MG63 (cell line): ENCODE measurements at regions not wholly inside any gene's neighbourhood (a gene's known extent, or its start where the extent isn't known, plus 50 kb on each side); places are given as distances from the start of the nearest gene placed in this dataset.
"Not testable (repeated sequence)": the region's sequence is repeated elsewhere in the genome, so short reads cannot be mapped to it uniquely, and the experiment has no call there.

Experiments used
- DNase-seq: peaks from one replicate; pipeline ENCODE4 v3.0.0-alpha.2; 2020
- H3K27me3 ChIP-seq: fragments of 250-450 bp; sonication (Bioruptor Pico); 2 replicates; pipeline ENCODE4 v1.5.1; 2020; ENCODE audit warnings: mild to moderate bottlenecking, moderate library complexity
- H3K36me3 ChIP-seq: fragments of 250-450 bp; sonication (Bioruptor Pico); 2 replicates; pipeline ENCODE4 v1.5.1; 2020; ENCODE audit warnings: mild to moderate bottlenecking, moderate library complexity
- H3K4me3 ChIP-seq: fragments of 250-450 bp; sonication (Bioruptor Pico); 2 replicates; pipeline ENCODE4 v1.5.1; 2020; ENCODE audit warnings: mild to moderate bottlenecking, moderate library complexity
- H3K9me3 ChIP-seq: fragments of 250-450 bp; sonication (Bioruptor Pico); 2 replicates; pipeline ENCODE4 v1.5.1; 2020; ENCODE audit warnings: mild to moderate bottlenecking, moderate library complexity

DNA sequence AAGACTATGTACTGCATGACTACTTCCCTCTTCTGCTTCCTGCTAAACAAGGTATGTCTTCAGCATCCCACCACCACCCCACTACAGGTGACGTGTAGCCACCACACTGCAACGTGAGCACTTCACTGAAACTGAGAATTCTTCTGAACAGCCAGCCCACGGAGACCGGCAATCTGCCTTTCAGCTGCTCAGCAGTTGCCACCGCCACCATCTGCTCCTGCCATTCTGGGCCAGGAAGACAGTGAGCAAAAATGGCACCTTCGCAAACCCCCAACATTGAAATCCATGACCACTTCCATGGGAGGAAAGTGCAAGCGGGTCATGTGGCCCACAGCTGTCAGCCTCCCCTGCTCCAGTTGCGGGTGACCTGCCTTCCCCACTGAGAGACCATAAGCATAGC, 443.4 kb upstream of the ST8SIA4 start:
- Histone ChIP-seq H3K27me3 (no peaks in the 10 kb centered on the region), H3K9me3 (no peaks in the 10 kb centered on the region), H3K36me3 (no peaks in the 10 kb centered on the region), H3K4me3 (no peak overlapping the region)
- no peak for DNase-seq

DNA sequence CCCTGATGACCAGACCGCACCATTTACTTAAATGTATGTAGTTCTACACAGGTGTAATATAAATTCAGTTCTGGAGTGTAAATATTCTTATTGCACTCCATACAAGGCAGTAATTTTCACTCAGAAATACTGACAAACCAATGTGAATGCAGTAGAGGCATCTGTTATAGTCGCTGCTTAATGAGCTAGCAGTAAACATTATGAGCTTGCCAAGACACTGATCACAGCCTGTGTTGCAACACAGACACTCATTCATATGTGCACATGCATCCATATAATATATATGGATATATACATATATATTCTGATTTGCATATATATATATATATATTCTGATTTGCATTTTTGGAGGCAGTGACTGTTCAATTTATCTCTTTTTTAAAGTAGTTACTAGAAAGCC, 435.1 kb upstream of the ST8SIA4 start:
- Histone ChIP-seq H3K27me3 (no peaks in the 10 kb centered on the region), H3K36me3 (no peaks in the 10 kb centered on the region), H3K9me3 (no peaks in the 10 kb centered on the region), H3K4me3 (no peak overlapping the region)
- no peak for DNase-seq

DNA sequence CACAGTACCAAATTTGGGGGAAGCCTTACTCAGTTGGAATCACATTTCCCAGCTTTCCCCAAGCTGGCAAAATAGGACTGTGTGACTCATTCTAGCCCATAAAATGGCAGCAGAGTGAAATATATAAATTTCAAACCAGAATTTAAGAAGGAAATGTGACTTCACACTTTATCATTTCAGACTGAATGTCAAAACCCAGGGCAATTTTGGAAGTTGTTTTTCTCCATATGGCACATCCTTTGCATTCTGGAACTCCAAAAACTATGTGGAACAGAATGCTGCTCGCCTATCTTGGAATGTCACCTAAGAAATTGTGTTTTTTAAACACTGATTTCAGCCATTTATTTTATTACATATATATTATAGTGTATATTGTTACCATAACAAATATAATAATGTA, 424.7 kb upstream of the ST8SIA4 start:
- H3K36me3 ChIP-seq, result no peaks in the 10 kb centered on the region
- no peaks in the 10 kb centered on the region for H3K27me3 ChIP-seq
- H3K9me3 ChIP-seq, result no peaks in the 10 kb centered on the region
- no peak for DNase-seq
- H3K4me3 ChIP-seq, result no peak overlapping the region

DNA sequence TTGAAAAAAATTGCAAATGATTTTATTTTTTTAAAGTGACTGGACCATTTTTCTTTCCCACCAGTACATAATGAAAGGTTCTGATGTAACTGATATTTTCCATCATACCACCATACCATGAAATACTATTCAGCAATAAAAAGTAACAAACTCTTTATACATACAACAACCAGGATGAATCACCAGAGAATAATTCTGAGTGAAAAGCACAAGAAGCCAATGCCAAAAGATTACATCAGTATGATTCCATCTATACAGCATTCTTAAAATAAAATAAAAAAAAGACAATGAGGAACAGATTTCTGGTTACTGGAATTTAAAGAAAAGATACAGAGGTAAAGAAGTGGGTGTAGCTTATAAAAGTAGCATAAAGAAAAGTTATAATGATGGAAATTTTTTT, 423.7 kb upstream of the ST8SIA4 start:
- Histone ChIP-seq H3K27me3 (no peaks in the 10 kb centered on the region), H3K4me3 (no peak overlapping the region), H3K36me3 (no peaks in the 10 kb centered on the region), H3K9me3 (no peaks in the 10 kb centered on the region)
- no peak for DNase-seq

DNA sequence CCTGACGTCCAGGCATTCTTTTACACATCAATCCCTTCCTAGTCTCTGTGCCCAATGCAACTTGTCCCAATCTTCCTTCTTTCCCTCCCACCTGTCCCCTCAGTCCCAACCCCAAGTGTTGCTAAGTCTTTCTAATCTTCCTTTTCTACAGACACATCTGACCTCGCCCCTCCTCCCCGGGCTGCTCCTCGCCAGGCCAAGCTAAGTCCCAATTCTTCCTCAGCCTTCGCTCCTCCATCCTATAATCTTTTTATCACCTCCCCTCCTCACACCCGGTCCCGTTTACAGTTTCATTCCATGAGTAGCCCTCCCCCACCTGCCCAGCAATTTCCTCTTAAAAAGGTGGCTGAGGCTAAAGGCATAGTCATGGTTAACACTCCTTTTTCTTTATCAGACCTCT, 413.3 kb upstream of the ST8SIA4 start:
- not testable (repeated sequence) for H3K36me3 ChIP-seq

DNA sequence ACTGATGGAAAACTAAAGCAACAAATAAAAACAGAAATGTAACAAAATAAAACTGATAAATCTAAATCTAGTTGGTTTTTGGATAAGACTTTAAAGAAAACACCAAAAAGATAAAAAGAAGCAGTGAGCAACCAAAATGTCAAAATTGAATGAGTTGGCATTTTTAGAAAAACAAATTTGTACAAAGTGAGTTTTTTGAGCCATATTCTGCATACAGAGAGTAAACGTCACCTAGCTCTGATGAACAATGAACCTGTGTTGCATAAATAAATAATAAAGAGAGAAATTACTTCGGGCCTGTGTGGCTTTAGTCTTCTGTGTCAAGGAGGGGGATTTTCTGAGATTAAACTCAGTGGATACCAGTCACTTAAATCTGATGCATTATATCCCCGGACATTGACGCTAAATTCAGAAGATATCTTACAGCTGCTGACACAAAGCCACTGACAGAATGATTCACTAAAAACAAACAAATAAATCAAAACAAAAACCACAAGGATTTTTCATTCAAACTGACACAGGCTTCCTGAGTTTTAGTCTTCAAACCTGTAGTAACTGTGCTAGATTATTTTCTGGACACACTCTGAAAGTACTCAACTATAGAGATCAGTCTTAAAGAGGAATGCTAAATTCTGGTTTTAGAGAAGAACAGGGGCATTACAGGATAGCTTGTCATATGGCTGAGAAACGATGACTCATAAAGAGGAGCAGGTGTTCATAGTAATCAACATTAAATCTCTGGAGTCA, 403.5 kb upstream of the ST8SIA4 start:
- no peak for DNase-seq
- no peaks in the 10 kb centered on the region for H3K9me3 ChIP-seq
- H3K27me3 ChIP-seq, result no peaks in the 10 kb centered on the region
- H3K36me3 ChIP-seq, result no peaks in the 10 kb centered on the region
- H3K4me3 ChIP-seq, result no peak overlapping the region

More for the DNA sequence above, 413.3 kb upstream of the ST8SIA4 start:
- not testable (repeated sequence) for H3K9me3 ChIP-seq, H3K4me3 ChIP-seq, H3K27me3 ChIP-seq, DNase-seq

DNA sequence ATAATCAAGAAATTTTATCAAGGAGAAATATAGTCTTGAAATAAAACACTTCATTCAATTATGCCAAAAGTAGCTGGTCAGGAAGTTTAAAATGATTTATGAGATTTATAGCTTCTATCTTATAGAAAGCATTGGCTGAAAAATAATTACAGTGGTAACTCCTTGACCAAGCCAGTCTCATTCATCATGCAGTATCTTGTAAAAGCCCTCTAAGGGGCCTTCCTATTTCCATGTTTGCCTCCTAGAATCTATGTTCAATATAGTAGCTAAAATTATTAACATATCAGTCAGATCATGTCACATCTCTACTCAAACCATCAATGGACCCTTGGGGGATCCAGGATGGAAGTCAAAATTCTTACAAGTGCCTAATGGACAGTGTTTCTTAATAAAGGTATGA, 393.4 kb upstream of the ST8SIA4 start:
- DNase-seq, result no peak
- H3K27me3 ChIP-seq, result no peaks in the 10 kb centered on the region
- H3K9me3 ChIP-seq, result no peaks in the 10 kb centered on the region
- no peaks in the 10 kb centered on the region for H3K36me3 ChIP-seq
- no peak overlapping the region for H3K4me3 ChIP-seq

DNA sequence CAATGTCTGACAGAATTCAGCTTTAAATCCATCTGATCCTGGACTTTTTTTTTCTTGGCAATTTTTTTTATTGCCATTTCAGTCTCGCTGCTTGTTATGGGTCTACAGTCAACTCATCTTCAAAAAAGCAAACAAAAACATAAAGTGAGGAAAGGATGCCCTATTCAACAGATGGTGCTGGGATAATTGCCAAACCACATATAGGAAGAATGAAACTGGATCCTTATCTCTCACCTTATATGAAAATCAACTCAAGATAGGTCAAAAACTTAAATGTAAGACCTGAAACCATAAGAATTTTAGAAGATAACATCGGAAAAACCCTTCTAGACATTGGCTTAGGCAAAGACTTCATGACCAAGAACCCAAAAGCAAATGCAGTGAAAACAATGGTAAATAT, 389.1 kb upstream of the ST8SIA4 start:
- no peaks in the 10 kb centered on the region for H3K36me3 ChIP-seq
- no peaks in the 10 kb centered on the region for H3K27me3 ChIP-seq
- no peak for DNase-seq
- H3K9me3 ChIP-seq, result no peaks in the 10 kb centered on the region
- H3K4me3 ChIP-seq, result no peak overlapping the region

DNA sequence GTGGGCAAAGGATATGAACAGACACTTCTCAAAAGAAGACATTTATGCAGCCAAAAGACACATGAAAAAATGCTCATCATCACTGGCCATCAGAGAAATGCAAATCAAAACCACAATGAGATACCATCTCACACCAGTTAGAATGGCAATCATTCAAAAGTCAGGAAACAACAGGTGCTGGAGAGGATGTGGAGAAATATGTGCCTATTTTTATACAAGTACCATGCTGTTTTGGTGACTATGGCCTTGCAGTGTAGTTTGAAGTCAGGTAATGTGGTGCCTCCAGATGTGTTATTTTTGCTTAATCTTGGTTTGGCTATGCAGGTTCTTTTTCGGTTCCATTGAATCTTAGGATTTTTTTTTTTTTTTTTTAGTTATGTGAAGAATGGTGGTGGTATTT, 387.7 kb upstream of the ST8SIA4 start:
- DNase-seq, H3K27me3 ChIP-seq, H3K9me3 ChIP-seq, H3K4me3 ChIP-seq, H3K36me3 ChIP-seq: not testable (repeated sequence)

DNA sequence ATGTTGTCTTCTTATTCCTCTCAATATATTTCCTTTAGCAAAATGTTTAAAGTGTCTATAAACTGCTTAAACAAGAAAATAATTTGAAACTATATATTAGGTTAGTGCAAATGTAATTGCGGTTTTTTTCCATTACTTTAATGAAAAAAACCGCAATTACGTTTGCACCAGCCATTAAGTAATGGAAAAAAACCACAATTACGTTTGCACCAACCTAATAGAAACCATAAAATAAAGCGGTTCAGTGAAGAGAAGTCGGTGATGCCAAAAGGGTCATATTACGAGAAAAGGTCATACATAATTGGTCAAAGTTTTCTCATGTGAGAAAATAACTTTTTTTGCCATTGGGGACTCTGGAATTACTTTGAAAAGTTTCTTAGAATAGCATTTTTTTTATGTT, 385.6 kb upstream of the ST8SIA4 start:
- Histone ChIP-seq H3K36me3 (no peaks in the 10 kb centered on the region), H3K9me3 (no peaks in the 10 kb centered on the region)
- DNase-seq, result no peak

DNA sequence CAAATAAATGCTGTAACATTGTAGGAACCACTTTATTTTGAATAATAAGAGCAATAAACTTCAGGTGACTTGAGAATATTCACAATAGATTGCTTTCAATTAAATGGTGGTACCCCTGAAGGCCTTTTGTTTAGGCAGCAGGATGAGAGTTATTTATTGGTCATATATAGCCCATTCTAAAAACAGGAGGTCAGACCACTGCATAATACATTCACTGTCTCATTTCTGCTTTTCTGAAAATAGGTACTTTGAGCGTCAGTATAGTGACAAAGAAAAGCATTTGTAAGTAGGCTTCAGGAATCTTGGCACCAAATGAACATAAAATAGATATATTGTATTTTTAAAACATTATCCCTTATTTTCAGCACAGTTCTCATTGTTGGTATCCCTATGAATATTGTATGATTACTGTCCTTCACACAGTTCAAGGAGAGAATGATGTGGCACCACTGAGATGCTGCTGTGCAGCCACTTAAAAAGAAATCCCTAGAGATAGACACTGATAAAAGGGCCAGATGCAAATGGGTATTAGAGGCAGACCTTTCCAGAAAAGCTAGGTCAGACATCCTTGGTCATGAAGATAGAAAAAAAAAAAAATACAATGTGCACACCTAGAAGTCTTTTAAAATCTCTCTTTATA, 381.8 kb upstream of the ST8SIA4 start:
- no peak for DNase-seq
- Histone ChIP-seq H3K36me3 (no peaks in the 10 kb centered on the region), H3K4me3 (no peak overlapping the region), H3K27me3 (no peaks in the 10 kb centered on the region), H3K9me3 (no peaks in the 10 kb centered on the region)

More for the DNA sequence above, 385.6 kb upstream of the ST8SIA4 start:
- no peaks in the 10 kb centered on the region for H3K27me3 ChIP-seq
- H3K4me3 ChIP-seq, result no peak overlapping the region

DNA sequence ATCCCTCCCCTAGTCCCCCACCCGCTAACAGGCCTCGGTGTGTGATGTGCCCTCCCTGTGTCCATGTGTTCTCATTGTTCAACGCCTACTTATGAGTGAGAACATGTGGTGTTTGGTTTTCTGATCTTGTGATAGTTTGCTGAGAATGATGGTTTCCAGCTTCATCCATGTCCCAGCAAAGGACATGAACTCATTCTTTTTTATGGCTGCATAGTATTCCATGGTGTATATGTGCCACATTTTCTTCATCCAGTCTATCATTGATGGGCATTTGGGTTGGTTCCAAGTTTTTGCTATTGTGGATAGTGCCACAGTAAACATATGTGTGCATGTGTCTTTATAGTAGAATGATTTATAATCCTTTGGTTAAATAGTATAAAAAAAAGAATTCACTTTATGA, 380.9 kb upstream of the ST8SIA4 start:
- not testable (repeated sequence) for DNase-seq, H3K4me3 ChIP-seq, H3K36me3 ChIP-seq, H3K9me3 ChIP-seq, H3K27me3 ChIP-seq

DNA sequence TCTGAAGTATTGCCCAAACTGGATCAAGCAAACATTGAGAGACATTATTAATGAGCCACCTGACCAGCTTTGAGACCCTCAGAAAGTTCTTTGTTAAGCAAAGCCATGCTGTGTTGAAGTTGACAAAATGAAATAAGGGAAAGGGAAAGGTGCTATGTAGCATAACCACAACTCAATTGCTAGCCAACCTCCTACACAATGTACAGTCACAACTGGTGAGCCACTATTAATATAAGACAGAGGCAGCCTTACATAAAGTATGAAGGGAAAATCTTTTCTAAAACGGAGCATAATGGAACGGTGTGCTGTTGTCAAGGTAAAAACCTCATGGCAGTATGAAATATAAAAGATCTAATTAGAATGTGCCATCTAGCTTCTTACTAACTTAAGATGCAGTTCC, 375.8 kb upstream of the ST8SIA4 start:
- H3K36me3 ChIP-seq, result no peaks in the 10 kb centered on the region
- no peaks in the 10 kb centered on the region for H3K27me3 ChIP-seq
- no peak overlapping the region for H3K4me3 ChIP-seq
- no peaks in the 10 kb centered on the region for H3K9me3 ChIP-seq
- DNase-seq, result no peak

DNA sequence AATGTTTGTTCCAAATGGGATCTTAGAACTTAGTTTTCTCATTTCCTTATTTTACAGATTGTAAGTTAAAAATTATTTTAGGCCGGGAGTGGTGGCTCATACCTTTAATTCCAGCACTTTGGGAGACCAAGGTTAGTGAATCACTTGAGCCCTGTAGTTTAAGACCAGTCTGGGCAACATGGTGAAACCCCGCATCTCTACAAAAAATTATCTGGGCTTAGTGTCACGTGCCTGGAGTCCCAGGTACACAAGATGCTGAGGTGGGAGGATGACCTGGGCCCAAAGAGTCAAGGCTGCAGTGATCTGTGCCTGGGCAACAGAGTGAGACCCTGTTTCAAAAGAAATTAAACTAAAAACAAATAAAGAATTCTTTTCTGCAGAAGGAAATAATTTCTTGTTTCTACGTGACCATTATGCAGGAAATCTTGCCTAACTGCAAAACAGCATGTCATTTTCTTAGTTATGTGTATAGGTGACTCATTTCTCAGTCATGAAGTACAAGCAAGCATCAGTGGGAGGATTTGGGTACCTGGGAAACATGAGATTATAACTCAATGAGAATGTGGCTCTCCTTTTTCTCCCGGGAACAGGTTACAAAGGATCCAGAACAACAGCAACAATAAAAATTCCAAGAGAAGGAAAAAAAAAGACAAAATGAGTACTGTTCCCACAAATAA, 375.1 kb upstream of the ST8SIA4 start:
- DNase-seq, result no peak
- no peaks in the 10 kb centered on the region for H3K36me3 ChIP-seq
- no peak overlapping the region for H3K4me3 ChIP-seq
- H3K9me3 ChIP-seq, result no peaks in the 10 kb centered on the region
- no peaks in the 10 kb centered on the region for H3K27me3 ChIP-seq

DNA sequence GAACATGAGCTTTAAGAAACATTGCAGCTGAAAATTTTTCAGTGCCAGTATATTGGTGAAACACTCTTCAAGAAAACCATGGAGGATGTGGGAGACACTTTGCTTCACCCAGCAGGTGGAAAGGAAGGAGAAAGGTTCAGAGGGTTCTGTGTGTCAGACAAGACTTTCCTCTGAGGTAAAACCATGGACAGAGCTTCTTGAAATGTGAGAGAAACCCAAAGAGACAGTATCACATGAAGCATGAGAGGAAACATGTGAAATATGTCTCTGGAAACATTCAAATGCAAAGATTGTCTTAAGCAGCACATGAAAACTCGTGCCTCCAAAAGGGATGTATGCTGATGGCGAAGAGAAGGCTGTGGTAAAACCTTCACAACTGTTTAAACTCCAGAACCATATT, 368.9 kb upstream of the ST8SIA4 start:
- Histone ChIP-seq H3K4me3 (no peak overlapping the region), H3K36me3 (no peaks in the 10 kb centered on the region), H3K27me3 (no peaks in the 10 kb centered on the region), H3K9me3 (no peaks in the 10 kb centered on the region)
- DNase-seq, result no peak

DNA sequence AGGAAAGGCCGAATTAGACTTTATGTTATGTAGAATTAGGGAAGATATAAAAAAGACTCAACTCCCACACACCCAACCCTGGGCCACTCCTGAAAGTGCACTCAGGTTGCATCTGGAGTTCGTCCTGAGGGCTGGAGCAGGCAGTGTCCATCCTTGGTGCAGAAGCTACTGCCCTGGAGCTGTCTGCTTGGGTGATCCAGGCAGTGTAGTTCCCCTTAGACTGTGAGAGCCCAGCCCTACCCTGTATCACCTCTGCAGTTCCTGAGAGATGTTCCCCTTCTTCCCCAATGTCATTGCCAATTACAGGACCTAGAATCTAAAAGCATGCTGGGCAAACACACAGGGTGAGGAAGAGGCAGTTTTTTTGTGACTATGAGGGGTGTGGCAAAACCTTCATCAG, 368.3 kb upstream of the ST8SIA4 start:
- no peaks in the 10 kb centered on the region for H3K27me3 ChIP-seq
- no peak overlapping the region for H3K4me3 ChIP-seq
- H3K9me3 ChIP-seq, result no peaks in the 10 kb centered on the region
- DNase-seq, result no peak
- no peaks in the 10 kb centered on the region for H3K36me3 ChIP-seq

DNA sequence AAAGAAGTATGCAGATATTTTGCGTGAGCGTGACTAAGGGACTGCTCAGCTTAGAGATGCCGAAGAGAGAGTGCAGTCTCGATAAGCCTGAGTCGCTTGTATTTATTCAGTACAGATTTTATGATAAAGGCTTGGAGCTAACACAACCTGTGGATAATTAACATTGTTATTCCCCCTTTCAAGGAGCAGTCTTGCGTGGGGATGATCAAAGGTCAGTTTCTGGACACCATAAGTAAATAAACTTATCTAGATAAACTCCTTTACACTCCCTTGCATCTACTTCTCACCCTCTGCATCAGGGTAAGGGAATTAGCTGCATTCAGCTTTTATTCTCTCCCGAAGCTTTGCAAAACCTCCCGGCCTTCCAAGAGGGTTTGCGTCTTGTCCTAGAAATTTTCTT, 357.8 kb upstream of the ST8SIA4 start:
- H3K4me3 ChIP-seq, result no peak overlapping the region
- no peak for DNase-seq
- no peaks in the 10 kb centered on the region for H3K27me3 ChIP-seq
- H3K36me3 ChIP-seq, result no peaks in the 10 kb centered on the region
- H3K9me3 ChIP-seq, result no peaks in the 10 kb centered on the region

DNA sequence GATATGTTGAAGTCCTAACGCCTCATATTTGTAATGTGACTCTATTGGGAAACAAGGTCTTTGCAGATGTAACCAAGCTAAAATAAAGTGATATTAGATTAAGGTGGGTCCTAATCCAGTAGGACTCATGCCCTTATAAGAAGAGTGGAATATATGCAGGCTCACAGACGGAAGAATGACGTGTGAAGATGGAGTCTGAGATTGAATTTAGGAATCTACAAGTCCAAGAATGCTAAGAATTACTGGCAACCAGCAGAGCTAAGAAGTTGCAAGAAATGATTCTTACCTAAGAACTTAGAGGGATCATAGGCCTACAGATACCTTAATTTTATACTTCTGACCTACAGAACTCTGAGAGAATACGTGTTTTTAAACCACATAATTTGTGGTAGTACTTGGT, 350.0 kb upstream of the ST8SIA4 start:
- H3K9me3 ChIP-seq, result no peaks in the 10 kb centered on the region
- no peaks in the 10 kb centered on the region; the same call in 1 of the 2 replicates for H3K27me3 ChIP-seq
- no peaks in the 10 kb centered on the region for H3K36me3 ChIP-seq
- no peak overlapping the region for H3K4me3 ChIP-seq
- no peak for DNase-seq
